OCI-LY1 (cell line): ENCODE measurements at regions not wholly inside any gene's neighbourhood (a gene's known extent, or its start where the extent isn't known, plus 50 kb on each side); places are given as distances from the start of the nearest gene placed in this dataset.

ENCODE experiments used
- H2AFZ ChIP-seq: fragments of 200-600 bp; sonication (generic), shearing (Covaris generic); 2 replicates; pipeline ENCODE4 v1.6.0; 2014; ENCODE audit warnings: antibody characterized with exemption, mild to moderate bottlenecking, low read length
- H3F3A ChIP-seq: fragments of 200-600 bp; sonication (generic), shearing (Covaris generic); 2 replicates; pipeline ENCODE4 v1.6.0; 2014; ENCODE audit warnings: mild to moderate bottlenecking, antibody characterized with exemption, low read length, moderate library complexity; ENCODE audit not compliant: insufficient read depth
- H3K27ac ChIP-seq: fragments of 200-600 bp; sonication (generic); 2 replicates; pipeline ENCODE4 v1.5.1; 2014; ENCODE audit warnings: low read length, mixed run types, mild to moderate bottlenecking, low read depth; ENCODE audit not compliant: poor library complexity, severe bottlenecking
- H3K27me3 ChIP-seq: fragments of 200-600 bp; sonication (generic); 2 replicates; pipeline ENCODE4 v1.6.0; 2014; ENCODE audit warnings: antibody characterized with exemption, mild to moderate bottlenecking, low read length, moderate library complexity; ENCODE audit not compliant: insufficient read depth
- H3K36me3 ChIP-seq: fragments of 200-600 bp; sonication (generic); 2 replicates; pipeline ENCODE4 v1.6.1; 2014; ENCODE audit warnings: mild to moderate bottlenecking, antibody characterized with exemption, low read length, moderate library complexity, mixed read lengths; ENCODE audit not compliant: insufficient read depth
- H3K4me1 ChIP-seq: fragments of 200-600 bp; sonication (generic); 2 replicates; pipeline ENCODE4 v1.5.1; 2014; ENCODE audit warnings: mild to moderate bottlenecking, low read length, moderate library complexity; ENCODE audit not compliant: insufficient read depth, severe bottlenecking
- H3K4me2 ChIP-seq: fragments of 200-600 bp; sonication (generic), shearing (Covaris generic); 2 replicates; pipeline ENCODE4 v1.6.1; 2014; ENCODE audit warnings: low read length
- H3K4me3 ChIP-seq: fragments of 200-600 bp; sonication (generic); 2 replicates; pipeline ENCODE4 v1.5.1; 2014; ENCODE audit warnings: low read length, low read depth, mild to moderate bottlenecking, mixed read lengths; ENCODE audit not compliant: poor library complexity, severe bottlenecking
- H3K79me2 ChIP-seq: fragments of 200-600 bp; shearing (Covaris generic); 2 replicates; pipeline ENCODE4 v1.6.1; 2016; ENCODE audit warnings: mixed run types, low read length, mixed read lengths; ENCODE audit not compliant: insufficient read depth
- H3K9ac ChIP-seq: fragments of 200-600 bp; sonication (generic), shearing (Covaris generic); 2 replicates; pipeline ENCODE4 v1.6.1; 2014; ENCODE audit warnings: mild to moderate bottlenecking, low read length, mixed read lengths
- H3K9me2 ChIP-seq: fragments of 200-600 bp; sonication (generic), shearing (Covaris generic); 2 replicates; pipeline ENCODE4 v1.6.1; 2014; ENCODE audit warnings: low read depth, mild to moderate bottlenecking, low read length, mixed read lengths
- H3K9me3 ChIP-seq: fragments of 200-600 bp; shearing (Covaris generic); 2 replicates; pipeline ENCODE4 v1.6.1; 2014; ENCODE audit warnings: low read length, mixed read lengths
- H4K20me1 ChIP-seq: fragments of 200-600 bp; sonication (generic), shearing (Covaris generic); 2 replicates; pipeline ENCODE4 v1.6.0; 2016; ENCODE audit warnings: mild to moderate bottlenecking, low read length; ENCODE audit not compliant: insufficient read depth
- EZH2 ChIP-seq: fragments of 200-600 bp; sonication (generic), shearing (Covaris generic); IDR thresholded peaks from 2 replicates; pipeline ENCODE4 v1.8.0; 2017; ENCODE audit warnings: borderline replicate concordance, mixed run types, mild to moderate bottlenecking, antibody characterized with exemption, low read length, moderate library complexity, mixed read lengths
- TF ChIP-seq, protein P1 (sequence below): fragments of 200-600 bp; sonication (generic), shearing (Covaris generic); IDR thresholded peaks from 2 replicates; pipeline ENCODE4 v1.5.1; 2017; ENCODE audit warnings: mild to moderate bottlenecking, antibody characterized with exemption, low read length, moderate library complexity, mixed read lengths

GRCh38 chr4:91958596-91958995 is 345.2 kb upstream of the GRID2 start:
- H3F3A ChIP-seq = no peaks in the 10 kb centered on the region
- no peak overlapping the region for H3K4me2 ChIP-seq
- H3K36me3 ChIP-seq = no peaks in the 10 kb centered on the region
- no peaks in the 10 kb centered on the region for H3K27me3 ChIP-seq
- H3K4me3 ChIP-seq = no peak overlapping the region
- no peaks in the 10 kb centered on the region for H3K79me2 ChIP-seq
- TF ChIP-seq EZH2 = no peak
- TF ChIP-seq, protein P1, sequence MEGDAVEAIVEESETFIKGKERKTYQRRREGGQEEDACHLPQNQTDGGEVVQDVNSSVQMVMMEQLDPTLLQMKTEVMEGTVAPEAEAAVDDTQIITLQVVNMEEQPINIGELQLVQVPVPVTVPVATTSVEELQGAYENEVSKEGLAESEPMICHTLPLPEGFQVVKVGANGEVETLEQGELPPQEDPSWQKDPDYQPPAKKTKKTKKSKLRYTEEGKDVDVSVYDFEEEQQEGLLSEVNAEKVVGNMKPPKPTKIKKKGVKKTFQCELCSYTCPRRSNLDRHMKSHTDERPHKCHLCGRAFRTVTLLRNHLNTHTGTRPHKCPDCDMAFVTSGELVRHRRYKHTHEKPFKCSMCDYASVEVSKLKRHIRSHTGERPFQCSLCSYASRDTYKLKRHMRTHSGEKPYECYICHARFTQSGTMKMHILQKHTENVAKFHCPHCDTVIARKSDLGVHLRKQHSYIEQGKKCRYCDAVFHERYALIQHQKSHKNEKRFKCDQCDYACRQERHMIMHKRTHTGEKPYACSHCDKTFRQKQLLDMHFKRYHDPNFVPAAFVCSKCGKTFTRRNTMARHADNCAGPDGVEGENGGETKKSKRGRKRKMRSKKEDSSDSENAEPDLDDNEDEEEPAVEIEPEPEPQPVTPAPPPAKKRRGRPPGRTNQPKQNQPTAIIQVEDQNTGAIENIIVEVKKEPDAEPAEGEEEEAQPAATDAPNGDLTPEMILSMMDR = no peak
- no peak overlapping the region for H3K27ac ChIP-seq
- no peaks in the 10 kb centered on the region for H4K20me1 ChIP-seq
- no peaks in the 10 kb centered on the region for H3K9me3 ChIP-seq
- no peak overlapping the region for H3K9ac ChIP-seq
- no peak overlapping the region for H2AFZ ChIP-seq
- H3K4me1 ChIP-seq = no peaks in the 10 kb centered on the region
- no peaks in the 10 kb centered on the region for H3K9me2 ChIP-seq

DNA sequence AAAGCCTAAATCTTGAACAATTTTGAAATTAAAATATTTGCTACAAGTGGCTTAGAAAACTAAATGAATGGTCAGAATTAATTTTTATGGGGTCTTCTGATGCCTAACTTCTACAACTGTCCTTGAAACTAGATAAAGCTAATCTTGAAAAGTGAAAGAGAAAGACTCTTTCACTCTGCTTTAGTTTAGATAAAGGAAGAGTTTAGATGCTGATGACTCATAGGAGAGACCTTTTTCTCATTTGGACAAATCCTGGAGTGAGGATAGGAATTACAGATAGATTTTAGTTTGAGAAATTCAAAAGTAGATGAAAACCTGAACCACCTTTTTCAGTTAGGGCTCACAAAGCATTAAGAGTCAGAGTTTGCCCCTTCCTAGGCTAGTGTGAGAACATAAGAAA is 342.3 kb upstream of the GRID2 start:
- Histone ChIP-seq H3K4me1 (no peaks in the 10 kb centered on the region), H3K9ac (no peak overlapping the region), H3K9me3 (no peaks in the 10 kb centered on the region), H3K27me3 (no peaks in the 10 kb centered on the region), H3K4me2 (no peak overlapping the region), H4K20me1 (no peaks in the 10 kb centered on the region), H3K27ac (no peak overlapping the region), H3F3A (no peaks in the 10 kb centered on the region), H3K36me3 (no peaks in the 10 kb centered on the region), H3K79me2 (no peaks in the 10 kb centered on the region), H3K9me2 (no peaks in the 10 kb centered on the region), H2AFZ (no peak overlapping the region), H3K4me3 (no peak overlapping the region)
- TF ChIP-seq, protein P1 = no peak
- no peak for TF ChIP-seq EZH2

GRCh38 chr4:91963486-91963885 is 340.3 kb upstream of the GRID2 start:
- no peaks in the 10 kb centered on the region for H3K9me2 ChIP-seq
- H3K79me2 ChIP-seq = no peaks in the 10 kb centered on the region
- H3K4me2 ChIP-seq = no peak overlapping the region
- no peak overlapping the region for H3K9ac ChIP-seq
- H3K4me3 ChIP-seq = no peak overlapping the region
- no peaks in the 10 kb centered on the region for H4K20me1 ChIP-seq
- H3K27me3 ChIP-seq = no peaks in the 10 kb centered on the region
- H3K27ac ChIP-seq = no peak overlapping the region
- H3K9me3 ChIP-seq = no peaks in the 10 kb centered on the region
- TF ChIP-seq, protein P1 = no peak
- TF ChIP-seq EZH2 = no peak
- H3F3A ChIP-seq = no peaks in the 10 kb centered on the region
- no peaks in the 10 kb centered on the region for H3K4me1 ChIP-seq
- no peak overlapping the region for H2AFZ ChIP-seq
- no peaks in the 10 kb centered on the region for H3K36me3 ChIP-seq
